ENCODE measurements at regions not wholly inside any gene's neighbourhood (a gene's known extent, or its start where the extent isn't known, plus 50 kb on each side); places are given as distances from the start of the nearest gene placed in this dataset.

DNA sequence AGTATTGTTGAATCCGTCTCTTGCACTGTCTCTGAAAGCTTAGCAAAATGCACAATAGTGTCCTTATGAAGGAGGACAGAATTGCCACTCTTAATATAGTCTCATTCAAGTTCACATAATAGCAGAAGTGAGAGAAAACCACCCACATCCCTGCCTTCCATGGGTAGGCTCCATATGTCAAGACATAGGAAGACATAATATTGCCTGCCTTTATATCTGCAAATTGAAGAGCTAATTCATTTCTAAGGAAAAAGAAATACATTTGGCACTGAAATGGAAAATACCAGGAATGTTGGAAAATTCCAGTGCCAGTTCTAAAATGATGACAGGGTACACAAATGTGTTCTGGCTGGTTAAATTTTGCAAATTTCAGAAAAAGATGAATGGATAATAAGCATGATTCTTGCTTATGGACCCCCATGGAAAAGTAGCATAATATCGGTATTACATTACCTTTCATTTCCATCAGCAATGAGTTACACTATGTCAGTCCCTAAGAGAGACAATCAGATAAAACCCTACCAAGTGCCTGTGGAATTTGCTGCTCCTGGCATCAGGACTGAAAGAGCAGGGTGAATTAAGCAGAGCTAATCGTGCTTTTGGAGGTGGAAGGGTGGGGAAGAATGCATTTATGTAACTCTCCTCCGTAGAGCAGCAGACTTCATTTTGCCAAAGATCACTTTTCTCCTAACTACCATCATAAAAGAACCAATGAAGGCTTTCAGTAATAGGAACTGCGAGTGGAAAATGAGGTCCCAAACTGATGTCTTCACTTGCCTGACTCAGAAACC, 312.6 kb downstream of the FGFR2 start:
- no peak for DNase-seq

DNA sequence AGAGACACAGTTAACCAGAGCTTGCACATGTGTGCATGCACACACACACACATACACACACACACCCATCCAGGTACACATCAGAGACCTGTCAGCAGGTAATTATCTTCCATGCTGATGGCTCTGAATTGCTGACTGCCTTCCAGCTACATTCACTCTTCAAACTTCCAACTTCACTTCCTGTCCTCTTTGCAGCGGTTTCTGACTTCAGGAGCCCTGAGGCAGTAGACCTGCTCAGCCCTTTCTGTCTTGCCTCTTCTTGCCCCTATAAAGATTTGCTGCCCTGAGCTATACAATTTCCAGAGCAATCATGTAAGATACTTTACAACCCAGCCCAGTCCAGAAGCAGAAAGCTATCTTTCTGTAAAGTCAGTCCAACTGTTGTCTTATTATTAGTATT, 310.2 kb downstream of the FGFR2 start:
- DNase-seq: no peak

DNA sequence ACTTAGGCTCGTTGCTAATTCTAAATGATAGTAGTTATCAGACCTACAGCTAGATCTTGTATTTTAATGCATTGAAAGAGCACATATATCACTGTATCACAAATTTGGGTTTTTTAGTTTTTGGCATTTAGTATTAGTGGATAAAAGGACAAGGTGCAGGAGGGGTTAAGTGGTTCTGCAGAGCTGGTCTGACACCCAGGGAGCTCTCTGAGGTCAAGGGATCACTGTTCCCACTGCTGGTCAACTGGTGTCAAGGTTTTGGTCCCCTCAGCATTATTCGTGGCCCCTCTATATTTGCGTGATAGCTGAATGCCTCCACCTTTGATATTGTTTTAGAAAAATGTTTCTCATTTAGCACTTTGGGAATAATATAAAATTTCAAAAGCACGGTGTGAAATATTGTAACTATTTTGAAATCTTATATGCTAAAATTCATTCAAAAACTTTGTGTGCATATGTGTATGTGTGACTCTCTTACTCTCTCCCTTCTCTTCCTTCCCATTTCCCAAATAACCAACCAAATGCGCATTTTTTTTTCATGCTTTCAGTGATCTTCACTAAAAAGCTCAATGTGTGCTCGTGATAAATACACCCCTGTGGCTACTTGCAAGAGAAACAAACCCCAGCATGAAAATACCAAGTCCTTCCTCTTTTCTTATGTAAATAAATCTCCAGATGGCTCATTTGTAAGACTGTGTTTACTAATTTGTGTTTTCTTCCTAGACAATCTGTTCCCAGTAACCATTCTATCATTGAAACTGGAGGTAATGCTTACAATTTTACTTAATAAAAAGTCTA, 309.2 kb downstream of the FGFR2 start:
- DNase-seq: no peak

DNA sequence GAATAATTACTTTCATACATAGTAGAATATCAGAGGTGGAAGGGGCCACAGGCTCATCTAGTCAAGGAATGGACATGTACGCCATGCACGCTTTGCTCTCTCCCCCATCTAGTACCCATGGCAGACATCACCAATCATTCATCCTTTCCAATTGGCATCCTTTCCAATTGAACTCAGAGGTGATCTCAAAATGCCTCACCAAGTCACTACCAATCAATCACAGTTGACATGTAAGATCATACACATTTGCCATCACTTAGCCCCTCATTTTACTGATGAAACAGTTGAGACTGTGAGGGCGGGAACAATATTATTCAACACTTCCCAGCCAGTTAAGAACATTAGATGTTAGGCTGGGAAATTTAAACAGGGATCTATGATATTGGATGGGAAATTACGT, 308.4 kb downstream of the FGFR2 start:
- no peak for DNase-seq

DNA sequence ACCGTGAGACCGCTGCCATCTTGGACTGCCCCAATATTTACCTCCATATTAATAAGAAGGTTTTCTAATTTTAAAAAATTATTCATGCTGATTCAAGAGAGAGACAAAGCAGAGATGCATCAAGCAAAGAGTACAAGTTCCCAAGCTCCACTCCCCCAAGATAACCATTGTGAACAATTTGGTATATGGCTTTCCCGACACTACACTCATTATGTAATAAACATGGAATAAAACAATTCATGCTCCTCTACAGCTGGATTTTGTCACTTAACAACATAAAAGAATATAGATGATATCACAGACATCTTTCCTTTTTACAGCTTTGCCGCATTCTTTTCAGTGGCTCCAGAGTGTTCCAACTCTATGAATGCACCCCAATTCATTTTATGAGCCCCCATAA, 307.6 kb downstream of the FGFR2 start:
- no peak for DNase-seq

DNA sequence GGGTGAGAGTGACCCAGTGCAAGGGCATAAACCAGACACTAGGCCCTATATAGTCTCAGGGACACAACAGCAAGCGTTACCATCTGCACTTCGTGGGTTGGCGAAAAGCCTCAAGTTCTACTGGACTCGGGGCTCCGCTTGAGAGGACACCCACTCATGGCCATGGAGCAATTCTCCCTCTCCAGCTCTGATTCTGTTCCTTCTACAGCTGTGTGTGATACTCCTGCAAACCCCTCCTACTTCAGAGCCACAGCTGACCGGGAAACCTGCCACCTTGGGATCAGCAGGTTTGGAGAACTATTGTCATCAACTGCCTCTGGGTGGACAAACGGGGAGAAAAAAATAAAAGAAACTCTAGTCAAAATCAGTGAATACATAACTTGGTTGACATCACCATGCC, 306.9 kb downstream of the FGFR2 start:
- no peak for DNase-seq

DNA sequence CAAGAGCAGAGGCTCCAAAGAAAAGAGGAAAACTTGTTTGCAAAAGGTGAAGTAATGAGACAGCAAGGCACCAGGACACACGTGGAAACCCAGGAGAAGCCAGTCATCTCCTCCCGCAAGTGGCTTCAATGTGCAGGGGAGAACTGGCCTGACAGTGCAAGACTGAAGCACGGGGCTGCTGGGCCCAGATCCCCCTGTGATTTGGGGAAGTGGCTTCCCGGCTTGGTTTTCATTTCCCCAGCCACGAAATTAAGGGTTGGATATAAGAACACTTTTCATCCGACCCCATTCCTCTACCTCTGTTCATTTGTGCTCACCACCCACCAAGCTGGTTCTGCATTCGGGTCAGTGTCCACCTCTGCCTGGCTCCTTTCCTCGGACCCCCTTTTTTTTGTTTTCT, 306.4 kb downstream of the FGFR2 start:
- no peak for DNase-seq

DNA sequence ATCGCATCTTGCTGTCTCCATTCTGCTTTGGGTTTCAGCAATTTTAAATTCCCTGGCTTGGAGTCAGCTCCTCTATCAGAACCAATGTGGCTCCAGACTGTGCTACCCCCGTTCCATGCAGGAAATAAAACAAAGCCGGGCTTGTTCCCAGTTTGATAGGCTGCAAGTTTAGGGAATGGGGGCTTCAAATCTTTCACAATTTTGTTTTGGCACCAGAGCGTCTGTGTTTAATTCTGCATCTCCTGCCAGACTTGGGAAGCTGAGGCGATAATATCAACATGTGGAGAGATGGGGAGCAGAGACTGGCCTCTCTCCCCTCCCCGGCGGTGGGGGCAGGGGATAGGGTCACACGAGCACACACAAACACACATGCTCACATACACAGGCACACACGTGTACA, 305.9 kb downstream of the FGFR2 start:
- no peak for DNase-seq

DNA sequence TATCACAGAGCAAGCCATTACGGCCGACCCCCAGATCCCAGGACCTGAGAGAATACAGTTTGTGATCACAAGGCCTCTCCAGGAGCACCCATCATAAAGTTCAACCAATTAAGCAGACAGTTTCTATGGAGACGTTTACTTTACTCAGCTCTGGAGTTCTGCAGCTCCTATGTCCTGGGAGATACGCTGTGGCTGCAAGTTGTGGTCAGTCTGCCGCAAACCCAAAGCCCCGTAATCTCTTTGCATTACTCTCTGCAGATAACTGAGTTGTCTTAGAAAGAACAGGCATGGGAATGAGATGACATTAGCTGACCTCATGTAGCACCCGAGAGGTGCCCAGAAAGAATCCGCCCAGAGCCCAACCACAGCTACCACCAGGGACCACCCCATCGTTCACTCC, 305.1 kb downstream of the FGFR2 start:
- no peak for DNase-seq

DNA sequence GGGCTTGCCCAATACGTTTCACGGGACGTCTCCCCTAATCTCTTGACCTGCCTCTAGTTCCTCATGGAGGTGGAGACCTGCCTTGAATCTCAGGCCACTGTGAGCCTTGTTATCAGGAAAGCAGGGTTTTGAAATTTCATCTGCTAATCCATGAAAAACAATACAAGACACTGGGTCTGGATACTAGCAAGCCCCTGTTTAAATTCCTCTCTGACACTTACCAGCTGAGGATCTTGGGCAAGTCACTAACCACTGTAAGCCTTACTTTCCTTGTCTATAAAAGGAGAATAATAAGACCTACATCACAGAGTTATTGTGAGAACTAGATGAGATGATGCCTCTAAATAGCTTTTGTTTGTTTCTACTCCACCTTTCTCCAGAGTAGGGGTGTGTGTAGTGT, 303.6 kb downstream of the FGFR2 start:
- no peak for DNase-seq

DNA sequence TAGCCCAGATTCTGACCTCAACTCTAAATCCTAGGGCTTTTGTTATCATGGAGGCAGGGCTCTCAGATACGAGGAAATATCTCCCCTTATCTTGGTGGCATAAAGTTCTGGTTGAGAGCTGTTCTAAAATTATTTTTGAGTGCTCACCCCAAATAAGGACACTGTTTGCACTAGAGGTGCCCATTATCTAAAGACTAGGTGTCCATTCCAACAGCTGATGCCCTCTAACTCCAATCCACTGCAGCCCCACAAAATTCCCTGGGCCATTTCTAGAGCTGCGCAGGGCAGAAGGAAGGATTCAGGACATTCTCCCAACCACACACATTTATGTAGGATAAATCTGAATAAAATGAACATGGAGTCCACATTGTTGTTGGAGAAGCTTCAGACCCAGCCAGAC, 301.9 kb downstream of the FGFR2 start:
- DNase-seq: no peak

DNA sequence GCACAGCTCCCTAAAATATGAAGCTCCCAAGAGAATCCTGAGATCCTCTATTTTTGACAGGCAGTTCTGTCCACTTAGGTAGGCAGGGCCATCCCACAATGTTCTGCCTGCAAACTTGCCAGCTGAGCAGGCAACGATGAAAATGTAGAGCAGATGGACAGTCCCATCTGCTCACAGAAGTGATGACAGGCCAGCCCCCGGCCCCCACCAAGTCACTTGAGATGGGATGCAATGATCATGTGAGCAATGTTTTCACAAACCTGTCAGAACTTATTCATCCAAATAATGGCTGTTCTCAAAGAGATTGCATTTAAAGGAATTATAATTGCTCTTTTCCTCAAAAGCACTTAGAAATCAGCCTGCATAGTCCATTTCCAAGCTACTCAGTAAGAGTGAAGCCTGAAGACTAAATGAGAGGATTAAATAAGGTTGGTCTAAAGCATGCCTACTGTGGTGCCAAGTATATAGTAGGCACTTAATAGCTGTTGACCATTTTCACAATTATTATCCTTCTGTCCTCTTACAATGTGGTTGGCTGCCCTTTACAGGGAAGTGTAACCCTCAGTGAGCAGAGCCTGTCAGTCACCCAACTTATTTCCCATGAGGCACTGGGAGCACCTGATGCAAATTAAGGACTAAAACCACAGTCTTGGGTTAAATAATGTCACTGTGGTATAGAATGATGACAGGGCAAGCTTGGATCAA, 301.2 kb downstream of the FGFR2 start:
- no peak for DNase-seq

DNA sequence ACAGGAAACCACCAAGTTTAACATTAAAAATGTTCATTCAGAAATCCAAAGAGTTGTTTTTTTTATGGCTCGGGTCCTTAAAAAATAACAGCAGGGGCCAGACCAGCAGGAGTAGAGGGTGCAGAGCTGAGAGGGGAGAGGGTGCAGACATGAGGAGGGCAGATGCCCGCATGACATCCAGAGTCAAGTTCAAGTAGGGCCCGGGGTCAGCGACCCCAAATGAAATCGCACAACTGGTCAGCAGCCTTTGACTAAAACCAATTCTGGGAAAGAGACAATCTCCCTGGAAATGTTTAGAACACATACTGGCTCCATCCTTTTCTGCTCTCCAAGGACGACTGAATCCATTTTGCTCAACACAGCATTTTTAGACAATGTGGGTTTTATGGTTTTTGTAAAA, 297.5 kb downstream of the FGFR2 start:
- DNase-seq: no peak

DNA sequence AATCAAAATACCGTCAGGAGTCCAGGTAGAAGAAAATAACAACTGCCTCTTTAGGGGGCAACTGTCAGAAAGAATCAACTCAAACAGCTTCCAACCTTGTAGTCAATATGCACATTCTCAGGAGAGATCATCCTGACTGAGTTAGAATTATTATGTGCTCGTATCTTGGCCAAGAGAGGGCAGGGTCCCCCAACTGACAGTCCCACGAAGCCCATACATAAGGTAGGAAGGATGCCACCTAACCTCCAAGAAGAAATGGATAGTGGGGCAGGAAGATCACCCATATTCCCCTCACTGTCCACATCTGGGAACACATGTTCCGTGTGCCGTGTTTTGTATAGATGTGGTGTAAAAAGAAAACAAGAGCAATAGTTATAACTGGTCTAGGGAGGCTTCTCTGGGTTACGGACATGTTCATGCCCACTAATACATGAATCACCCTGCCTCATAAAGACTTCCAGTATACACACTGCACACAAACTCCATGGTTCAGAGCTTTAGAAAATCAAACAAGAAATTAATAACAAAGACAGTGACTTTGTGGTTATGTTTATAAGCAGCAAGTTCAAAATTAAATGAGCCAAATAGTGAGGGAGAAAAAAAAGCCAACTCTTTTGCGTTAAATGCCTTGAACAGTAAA, 295.6 kb downstream of the FGFR2 start:
- no peak for DNase-seq

DNA sequence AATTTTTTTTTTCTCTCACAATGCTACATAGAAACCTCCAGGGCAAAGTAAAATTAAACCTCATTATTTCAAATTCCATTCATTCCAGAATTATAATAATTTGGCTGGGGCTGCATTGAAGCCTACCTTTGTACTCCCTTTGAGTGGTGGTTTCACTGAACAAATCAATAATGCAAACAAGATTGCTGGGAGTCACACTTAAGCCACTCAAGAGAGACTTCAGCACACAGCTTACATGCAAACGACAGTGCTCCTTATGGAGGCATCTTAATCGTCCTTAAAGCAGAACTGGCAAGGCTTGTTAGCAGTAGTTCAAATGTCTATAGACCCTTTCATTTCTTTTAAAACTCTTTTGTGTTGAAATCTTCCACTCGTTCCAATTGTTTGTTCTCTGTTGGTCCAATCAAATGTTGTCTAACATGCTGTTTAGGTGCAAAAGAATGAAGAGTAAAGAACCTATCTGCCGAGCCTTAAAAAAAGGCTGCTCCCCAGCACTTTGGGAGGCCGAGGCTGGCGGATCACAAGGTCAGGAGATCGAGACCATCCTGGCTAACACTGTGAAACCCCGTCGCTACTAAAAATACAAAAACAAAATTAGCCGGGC, 294.9 kb downstream of the FGFR2 start:
- DNase-seq: no peak

DNA sequence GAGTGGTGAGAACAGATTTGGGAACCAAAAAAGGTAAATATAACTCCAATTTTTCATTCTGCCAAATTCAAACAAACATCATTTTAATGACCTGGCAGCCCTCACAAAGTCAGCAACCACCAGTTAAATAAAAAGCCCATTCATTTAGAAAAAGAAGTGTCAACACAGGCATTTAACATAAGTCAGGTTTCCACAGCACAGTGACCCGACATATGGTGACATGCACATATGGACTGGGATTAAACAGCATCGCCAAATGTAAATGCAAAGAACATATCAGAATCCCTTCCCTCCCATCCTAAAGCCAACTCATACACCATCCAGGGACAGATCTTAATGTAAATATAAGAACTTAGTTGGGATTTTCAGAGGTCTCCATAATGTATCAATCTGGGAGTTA, 293.2 kb downstream of the FGFR2 start:
- no peak for DNase-seq

DNA sequence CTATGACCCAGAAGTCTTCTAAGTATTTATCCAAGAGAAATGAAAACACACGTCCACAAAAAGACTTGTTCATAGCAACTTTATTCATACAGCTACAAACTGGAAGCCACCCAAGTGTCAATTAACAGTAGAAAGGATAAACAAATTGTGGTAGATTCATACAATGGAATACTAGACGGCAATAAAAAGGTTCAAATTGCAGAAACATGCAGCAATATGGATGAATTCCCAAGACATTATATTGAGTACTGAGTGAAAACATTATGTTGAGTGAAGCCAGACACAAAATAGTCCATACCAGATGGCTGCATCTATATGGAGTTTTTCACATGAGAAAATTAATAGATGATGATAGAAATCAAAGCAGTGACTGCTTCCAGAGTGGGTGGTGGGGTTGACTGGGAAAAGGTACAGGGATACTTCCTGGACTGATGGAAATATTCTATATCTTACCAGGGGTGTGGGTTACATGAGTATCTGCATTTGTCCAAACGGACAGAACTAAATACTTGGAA, 292.0 kb downstream of the FGFR2 start:
- no peak for DNase-seq

DNA sequence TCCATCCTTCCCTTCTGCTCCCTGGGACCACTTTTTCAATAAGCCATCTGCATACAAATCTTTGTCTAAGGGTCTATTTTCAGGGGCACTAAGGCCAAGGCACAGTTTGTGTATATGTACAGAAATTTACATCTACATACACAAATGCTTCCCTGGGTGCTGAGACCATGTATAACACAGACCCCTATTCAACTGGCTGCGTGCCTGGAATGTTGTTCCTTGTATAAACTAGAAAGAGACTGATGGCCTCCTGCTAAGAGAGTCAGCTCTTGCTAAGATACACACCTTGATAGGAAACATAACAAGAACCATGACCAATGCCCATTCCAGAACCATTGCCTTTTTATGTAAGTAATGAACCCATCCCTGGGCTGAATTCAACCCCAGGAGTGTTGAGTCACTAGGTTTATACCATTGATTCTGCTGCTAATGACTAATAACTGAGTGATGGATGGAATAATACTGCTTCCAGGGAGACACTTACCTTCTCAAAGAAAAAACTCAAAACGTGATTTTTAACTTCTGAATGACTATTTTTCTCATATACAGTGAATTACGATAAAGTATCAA, 290.7 kb downstream of the FGFR2 start:
- DNase-seq: no peak

DNA sequence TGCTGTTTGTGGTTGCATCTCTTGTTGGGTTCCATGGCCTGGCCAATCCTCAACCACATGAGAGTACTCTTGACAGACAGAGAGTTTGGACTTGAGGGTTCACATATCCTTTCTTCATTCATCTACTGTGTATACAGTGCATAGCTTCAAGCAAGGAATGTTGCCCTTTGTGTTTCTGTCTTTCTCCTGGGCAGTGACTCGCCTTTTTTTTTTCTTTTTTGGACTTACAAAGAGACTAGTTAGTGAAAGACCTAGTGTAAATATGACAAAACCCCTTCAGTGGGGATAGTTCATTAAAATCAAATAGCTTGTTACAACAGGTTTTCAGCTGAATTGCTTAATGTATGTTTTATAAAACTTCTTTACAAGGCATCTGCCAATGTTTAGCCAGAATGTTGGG, 290.2 kb downstream of the FGFR2 start:
- DNase-seq: no peak

DNA sequence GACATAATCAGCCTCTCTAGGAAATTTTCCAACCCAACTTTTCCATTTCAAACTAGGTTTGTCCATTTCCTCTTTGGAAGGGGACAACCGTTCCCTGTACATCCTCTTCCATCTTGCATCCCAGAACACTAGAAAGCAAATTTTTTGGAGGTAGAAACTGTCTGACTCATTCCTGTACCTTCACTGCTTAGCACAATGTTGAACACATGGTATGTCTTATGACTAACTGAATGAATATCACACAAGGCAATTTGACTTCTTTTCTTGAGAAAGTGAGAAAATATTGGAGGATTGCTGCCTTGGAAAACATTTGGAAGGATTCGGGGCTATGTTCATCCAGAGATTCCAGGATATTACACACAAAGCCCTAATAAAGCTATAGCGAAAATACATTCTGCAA, 289.1 kb downstream of the FGFR2 start:
- no peak for DNase-seq

DNA sequence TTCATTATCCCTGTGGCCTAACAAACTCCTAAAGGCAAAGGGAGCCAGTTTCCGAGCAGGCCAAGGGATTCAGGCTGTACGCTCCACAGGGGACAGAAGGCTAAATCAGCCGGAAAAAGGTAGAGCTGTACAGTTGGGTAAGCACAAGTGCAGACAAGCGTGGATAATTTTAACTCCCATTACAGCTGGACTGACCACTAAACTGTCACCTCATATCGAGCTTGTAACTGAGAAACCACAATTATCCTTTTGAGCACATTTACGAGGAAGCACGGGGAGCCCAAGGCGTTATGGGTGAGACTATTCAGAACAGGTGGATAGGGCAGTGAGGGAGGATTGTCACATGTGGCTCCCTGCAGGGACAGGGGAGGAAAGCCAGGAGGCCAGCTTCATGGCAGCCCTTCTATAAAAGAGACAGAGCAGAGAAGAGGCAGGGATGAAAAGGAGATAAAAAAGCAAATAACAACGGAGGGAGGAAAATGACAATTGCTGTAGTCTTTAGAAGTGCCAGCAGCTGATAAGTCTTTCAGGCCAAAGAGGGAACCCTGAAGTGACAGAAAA, 288.0 kb downstream of the FGFR2 start:
- peak; percentile 14 to 16 for DNase-seq

DNA sequence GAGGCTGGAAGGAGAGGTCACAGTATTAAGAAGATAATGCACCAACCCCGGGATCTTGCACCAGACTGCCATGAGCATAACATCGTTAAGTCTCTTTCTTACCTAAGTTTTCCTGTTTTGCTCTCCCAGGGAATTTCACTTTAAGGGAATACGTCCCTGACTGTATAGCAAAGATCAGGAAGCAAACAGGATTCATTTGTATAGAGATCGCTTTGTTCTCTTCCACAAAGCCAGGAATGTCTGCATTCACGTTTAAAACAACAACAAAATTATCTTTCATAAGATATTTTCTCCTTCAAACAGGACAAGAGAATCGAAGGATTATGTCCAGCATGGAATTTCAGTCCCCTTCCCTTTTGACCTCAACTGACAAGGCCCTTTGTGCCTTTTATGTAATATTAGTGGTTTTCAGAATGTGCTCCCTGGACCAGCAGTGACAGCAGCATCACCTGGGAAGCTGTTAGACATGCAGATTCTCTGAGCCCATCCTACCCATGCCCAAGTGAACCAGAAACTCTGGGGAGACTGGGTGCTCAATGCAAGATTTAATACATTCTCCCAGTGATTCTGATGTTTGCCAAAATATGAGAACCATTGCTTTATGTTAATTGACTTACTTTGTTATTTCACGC, 286.3 kb downstream of the FGFR2 start:
- DNase-seq: no peak

All from NCI-H2081 (cell line).